ENCODE measurements at regions not wholly inside any gene's neighbourhood (a gene's known extent, or its start where the extent isn't known, plus 50 kb on each side); places are given as distances from the start of the nearest gene placed in this dataset.
A peak's percentile ranks its signal among the peaks of the same experiment; 100 is the strongest.

GRCh38 chr3:17983106-17983505 lies 240.7 kb upstream of the TBC1D5 start:
- no peak overlapping the region for H3K4me3 ChIP-seq (ENCODE audit: low read depth, low read length)
- DNase-seq (ENCODE audit: low read depth) = peak; percentile 99
- TF ChIP-seq CTCF (IDR thresholded peaks at IDR 0.05; ENCODE audit: low read depth, low read length) (no peak), POLR2A (IDR thresholded peaks at IDR 0.05; ENCODE audit: extremely low read depth, insufficient read length) (peak; percentile 35), MAX (IDR thresholded peaks at IDR 0.05; ENCODE audit: low read depth, low read length) (peak; percentile 51), MYC (IDR thresholded peaks at IDR 0.05; ENCODE audit: low read depth, low read length) (peak; percentile 88; the same call in 1 of the 2 replicates)

GRCh38 chr3:17982211-17982880 lies 239.9 kb upstream of the TBC1D5 start:
- peak; percentile 36 for TF ChIP-seq MYC (IDR thresholded peaks at IDR 0.05; ENCODE audit: low read depth, low read length)
- no peak for TF ChIP-seq CTCF (IDR thresholded peaks at IDR 0.05; ENCODE audit: low read depth, low read length)
- peak; percentile 63; the same call in 1 of the 2 replicates for TF ChIP-seq MAX (IDR thresholded peaks at IDR 0.05; ENCODE audit: low read depth, low read length)
- peak; percentile 52 for TF ChIP-seq POLR2A (IDR thresholded peaks at IDR 0.05; ENCODE audit: extremely low read depth, insufficient read length)
- peak overlapping the region; percentile 23 for H3K4me3 ChIP-seq (ENCODE audit: low read depth, low read length)
- DNase-seq (ENCODE audit: low read depth) = peak; percentile 86

GRCh38 chr3:17980863-17981262 lies 238.4 kb upstream of the TBC1D5 start:
- no peak for TF ChIP-seq POLR2A (IDR thresholded peaks at IDR 0.05; ENCODE audit: extremely low read depth, insufficient read length)
- TF ChIP-seq MAX (IDR thresholded peaks at IDR 0.05; ENCODE audit: low read depth, low read length) = no peak
- no peak for TF ChIP-seq MYC (IDR thresholded peaks at IDR 0.05; ENCODE audit: low read depth, low read length)
- no peak for TF ChIP-seq CTCF (IDR thresholded peaks at IDR 0.05; ENCODE audit: low read depth, low read length)
- H3K4me3 ChIP-seq (ENCODE audit: low read depth, low read length) = peak overlapping the region; percentile 46
- DNase-seq (ENCODE audit: low read depth) = no peak

GRCh38 chr3:17979911-17980310 lies 237.5 kb upstream of the TBC1D5 start:
- peak overlapping the region; percentile 46 for H3K4me3 ChIP-seq (ENCODE audit: low read depth, low read length)

GRCh38 chr3:17979252-17979651 lies 236.8 kb upstream of the TBC1D5 start:
- TF ChIP-seq MYC (IDR thresholded peaks at IDR 0.05; ENCODE audit: low read depth, low read length) (no peak; the same call in 1 of the 2 replicates), CTCF (IDR thresholded peaks at IDR 0.05; ENCODE audit: low read depth, low read length) (no peak), MAX (IDR thresholded peaks at IDR 0.05; ENCODE audit: low read depth, low read length) (0 out of 2 replicates have a peak, but pooled peaks have one; percentile 4), POLR2A (IDR thresholded peaks at IDR 0.05; ENCODE audit: extremely low read depth, insufficient read length) (no peak)
- peak; percentile 84 for DNase-seq (ENCODE audit: low read depth)
- peak overlapping the region; percentile 46 for H3K4me3 ChIP-seq (ENCODE audit: low read depth, low read length)

More at GRCh38 chr3:17979911-17980310, 237.5 kb upstream of the TBC1D5 start:
- DNase-seq (ENCODE audit: low read depth) = peak; percentile 76
- TF ChIP-seq MYC (IDR thresholded peaks at IDR 0.05; ENCODE audit: low read depth, low read length) (no peak), POLR2A (IDR thresholded peaks at IDR 0.05; ENCODE audit: extremely low read depth, insufficient read length) (peak; percentile 32)

- peak; percentile 54 for DNase-seq (ENCODE audit: low read depth)
- TF ChIP-seq POLR2A (IDR thresholded peaks at IDR 0.05; ENCODE audit: extremely low read depth, insufficient read length) = no peak
- peak; percentile 20 for TF ChIP-seq CTCF (IDR thresholded peaks at IDR 0.05; ENCODE audit: low read depth, low read length)
- no peak overlapping the region for H3K4me3 ChIP-seq (ENCODE audit: low read depth, low read length)
Measured at GRCh38 chr3:17974206-17974841, 231.9 kb upstream of the TBC1D5 start.

All from NB4 (cell line).